Coronary artery (tissue), 2 donors: ENCODE measurements at regions not wholly inside any gene's neighbourhood (a gene's known extent, or its start where the extent isn't known, plus 50 kb on each side); places are given as distances from the start of the nearest gene placed in this dataset.

ENCODE experiments used
- DNase-seq: peaks from one replicate; pipeline ENCODE4 v3.0.0-alpha.2; 2017; ENCODE audit warnings: low spot score
- H3K27ac ChIP-seq, 2 donors: fragments of 200-600 bp; sonication (generic); one replicate each; pipeline ENCODE4 v1.5.1; 2016 to 2019
- H3K4me3 ChIP-seq: fragments of 200-600 bp; sonication (generic); 2 replicates; pipeline ENCODE4 v1.5.1; 2016; ENCODE audit warnings: mild to moderate bottlenecking, moderate library complexity
- CTCF ChIP-seq: fragments of 200-600 bp; sonication (generic); IDR thresholded peaks from one replicate; pipeline ENCODE4 v1.5.1; 2019; ENCODE audit warnings: antibody characterized with exemption

DNA sequence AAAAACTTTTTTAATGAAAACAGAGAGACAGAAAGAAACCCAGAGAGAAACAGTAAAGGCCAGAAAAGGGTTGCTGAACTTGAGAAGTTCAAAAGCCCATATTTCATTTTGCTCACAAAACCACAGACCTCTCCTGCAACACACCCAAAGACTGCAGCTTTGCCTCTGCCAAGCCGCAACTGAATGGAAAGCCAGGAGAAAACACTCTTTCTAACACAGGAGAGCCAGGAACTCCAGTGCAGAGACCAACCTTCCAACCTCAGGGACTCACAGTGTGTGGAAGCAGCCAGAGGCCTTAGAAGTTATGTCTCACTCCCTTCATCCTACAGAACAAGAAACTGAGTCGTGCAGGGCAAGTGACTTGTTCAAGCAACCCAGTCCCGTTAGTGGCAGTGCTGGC is 163.1 kb upstream of the HES1 start:
- no peak for TF ChIP-seq CTCF
- H3K27ac ChIP-seq = no peak overlapping the region
- no peak overlapping the region for H3K4me3 ChIP-seq
- DNase-seq = no peak

GRCh38 chr3:193974191-193974652 is 161.7 kb upstream of the HES1 start:
- no peak overlapping the region for H3K4me3 ChIP-seq
- no peak for DNase-seq
- no peak for TF ChIP-seq CTCF
- H3K27ac ChIP-seq = no peak overlapping the region

- TF ChIP-seq CTCF = no peak
- Histone ChIP-seq H3K27ac (no peak overlapping the region), H3K4me3 (no peak overlapping the region)
- DNase-seq = no peak
Observed at GRCh38 chr3:193974671-193975535, 161.0 kb upstream of the HES1 start.

- TF ChIP-seq CTCF = no peak
- no peak for DNase-seq
- no peak overlapping the region for H3K27ac ChIP-seq
- no peak overlapping the region for H3K4me3 ChIP-seq
Observed at GRCh38 chr3:193977622-193978021, 158.3 kb upstream of the HES1 start.

DNA sequence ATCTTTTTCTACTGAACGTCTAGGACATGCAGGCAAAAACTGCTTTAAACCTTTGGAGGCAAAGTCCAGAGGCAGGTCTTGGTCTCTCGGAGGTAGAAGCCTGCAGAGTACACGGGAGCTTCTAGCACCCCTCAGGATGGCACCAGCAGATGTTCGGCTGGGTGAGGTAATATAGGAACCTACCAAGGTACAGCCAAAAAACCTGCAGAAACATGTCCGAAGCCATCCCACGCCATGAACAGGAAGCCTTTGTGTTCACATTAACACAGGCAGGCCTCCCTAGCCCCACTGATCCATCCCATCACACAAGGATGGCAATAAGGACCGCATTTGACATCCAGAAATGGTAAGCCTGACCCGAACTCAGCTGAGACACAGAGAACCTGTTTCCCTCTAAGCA is 157.9 kb upstream of the HES1 start:
- no peak for TF ChIP-seq CTCF
- DNase-seq = no peak
- Histone ChIP-seq H3K27ac (no peak overlapping the region), H3K4me3 (no peak overlapping the region)

GRCh38 chr3:193978486-193978885 is 157.5 kb upstream of the HES1 start:
- no peak overlapping the region for H3K4me3 ChIP-seq
- DNase-seq = no peak
- no peak for TF ChIP-seq CTCF
- H3K27ac ChIP-seq = no peak overlapping the region

- H3K4me3 ChIP-seq = no peak overlapping the region
- no peak for TF ChIP-seq CTCF
- no peak for DNase-seq
- H3K27ac ChIP-seq = no peak overlapping the region
Observed at GRCh38 chr3:193980326-193980725, 155.6 kb upstream of the HES1 start.
